ENCODE measurements at regions not wholly inside any gene's neighbourhood (a gene's known extent, or its start where the extent isn't known, plus 50 kb on each side); places are given as distances from the start of the nearest gene placed in this dataset.

DNA sequence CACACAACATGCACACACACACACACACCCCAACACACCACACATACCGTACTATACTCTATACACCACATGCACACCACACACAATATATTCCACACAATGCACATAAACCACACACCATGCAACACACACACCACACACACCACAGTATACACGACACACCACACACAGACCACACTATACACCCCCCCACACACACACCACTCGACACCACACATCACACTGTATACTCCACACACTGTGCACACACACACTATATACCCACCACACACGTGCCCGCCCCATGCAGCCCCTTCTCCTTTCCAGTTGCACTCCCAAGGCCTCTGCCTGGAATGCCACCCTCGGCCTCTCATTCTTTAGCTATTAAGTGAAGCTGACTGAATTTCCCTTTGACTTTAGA is 148.2 kb upstream of the NOCT start:
- no peak for DNase-seq (ENCODE audit: low read depth, low spot score)
- H3K27me3 ChIP-seq (ENCODE audit: control insufficient read depth, insufficient read depth, low read length), result no peaks in the 10 kb centered on the region
- H3K27ac ChIP-seq (ENCODE audit: low read depth, low read length), result no peak overlapping the region
- POLR2A ChIA-PET, result no interaction called here
- TF ChIP-seq, protein P1, sequence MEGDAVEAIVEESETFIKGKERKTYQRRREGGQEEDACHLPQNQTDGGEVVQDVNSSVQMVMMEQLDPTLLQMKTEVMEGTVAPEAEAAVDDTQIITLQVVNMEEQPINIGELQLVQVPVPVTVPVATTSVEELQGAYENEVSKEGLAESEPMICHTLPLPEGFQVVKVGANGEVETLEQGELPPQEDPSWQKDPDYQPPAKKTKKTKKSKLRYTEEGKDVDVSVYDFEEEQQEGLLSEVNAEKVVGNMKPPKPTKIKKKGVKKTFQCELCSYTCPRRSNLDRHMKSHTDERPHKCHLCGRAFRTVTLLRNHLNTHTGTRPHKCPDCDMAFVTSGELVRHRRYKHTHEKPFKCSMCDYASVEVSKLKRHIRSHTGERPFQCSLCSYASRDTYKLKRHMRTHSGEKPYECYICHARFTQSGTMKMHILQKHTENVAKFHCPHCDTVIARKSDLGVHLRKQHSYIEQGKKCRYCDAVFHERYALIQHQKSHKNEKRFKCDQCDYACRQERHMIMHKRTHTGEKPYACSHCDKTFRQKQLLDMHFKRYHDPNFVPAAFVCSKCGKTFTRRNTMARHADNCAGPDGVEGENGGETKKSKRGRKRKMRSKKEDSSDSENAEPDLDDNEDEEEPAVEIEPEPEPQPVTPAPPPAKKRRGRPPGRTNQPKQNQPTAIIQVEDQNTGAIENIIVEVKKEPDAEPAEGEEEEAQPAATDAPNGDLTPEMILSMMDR (IDR thresholded peaks at IDR 0.05; ENCODE audit: low read depth, low read length), result no peak
- H3K9me3 ChIP-seq (ENCODE audit: control insufficient read depth, insufficient read depth, low read length), result no peaks in the 10 kb centered on the region
- CTCF ChIA-PET, result interaction anchor here (1.2 kb wide), 1 partner anchor 186 kb away, joined by 3 read pairs; no protein-coding TSS in a partner anchor
- no peak overlapping the region for H3K4me3 ChIP-seq (ENCODE audit: low read depth, low read length)

DNA sequence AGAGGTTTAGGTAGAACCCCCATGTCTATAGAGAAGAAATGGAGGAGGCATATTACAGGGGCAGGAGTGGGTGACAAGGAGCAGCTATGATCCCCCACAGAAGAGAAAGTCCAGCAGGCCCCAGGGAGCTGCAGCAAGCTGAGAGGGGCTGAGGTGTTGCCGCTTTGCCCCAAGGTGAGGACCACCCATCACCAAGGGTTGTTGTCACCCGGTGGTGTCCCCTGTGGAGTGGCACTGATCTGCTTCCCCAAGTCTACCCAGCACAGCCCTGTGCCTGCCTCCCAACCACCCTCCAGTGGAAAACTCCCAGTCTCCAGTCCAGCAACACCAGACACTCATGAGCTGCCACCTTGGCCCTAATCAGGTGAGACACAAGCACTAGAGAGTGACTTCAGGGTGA is 149.3 kb upstream of the NOCT start:
- Histone ChIP-seq H3K27ac (ENCODE audit: low read depth, low read length) (no peak overlapping the region), H3K27me3 (ENCODE audit: control insufficient read depth, insufficient read depth, low read length) (no peaks in the 10 kb centered on the region), H3K9me3 (ENCODE audit: control insufficient read depth, insufficient read depth, low read length) (no peaks in the 10 kb centered on the region), H3K4me3 (ENCODE audit: low read depth, low read length) (no peak overlapping the region)
- DNase-seq (ENCODE audit: low read depth, low spot score), result no peak
- TF ChIP-seq, protein P1 (IDR thresholded peaks at IDR 0.05; ENCODE audit: low read depth, low read length), result no peak
- CTCF ChIA-PET, result no interaction called here
- POLR2A ChIA-PET, result no interaction called here

DNA sequence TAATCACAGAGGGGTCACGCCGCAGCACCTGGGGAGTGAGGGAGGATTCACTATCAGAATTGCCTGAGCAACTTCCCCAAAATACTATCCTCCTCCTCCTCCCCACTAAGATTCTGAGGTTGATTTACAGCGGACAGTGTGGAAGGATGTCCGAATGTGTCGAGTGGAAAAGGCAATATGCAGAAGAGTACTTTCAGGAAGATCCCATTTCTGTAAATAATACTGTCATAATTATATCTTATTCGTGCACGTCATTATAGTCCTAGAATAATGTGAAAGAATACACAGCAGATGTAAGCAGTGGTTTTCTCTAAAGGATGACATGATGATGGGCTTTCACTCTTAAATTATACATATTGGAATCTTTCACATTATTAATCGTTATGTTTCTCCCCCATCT is 149.8 kb upstream of the NOCT start:
- DNase-seq (ENCODE audit: low read depth, low spot score), result no peak
- Histone ChIP-seq H3K9me3 (ENCODE audit: control insufficient read depth, insufficient read depth, low read length) (no peaks in the 10 kb centered on the region), H3K27ac (ENCODE audit: low read depth, low read length) (no peak overlapping the region), H3K4me3 (ENCODE audit: low read depth, low read length) (no peak overlapping the region), H3K27me3 (ENCODE audit: control insufficient read depth, insufficient read depth, low read length) (no peaks in the 10 kb centered on the region)
- ChIA-PET CTCF (no interaction called here), POLR2A (no interaction called here)
- TF ChIP-seq, protein P1 (IDR thresholded peaks at IDR 0.05; ENCODE audit: low read depth, low read length), result no peak

DNA sequence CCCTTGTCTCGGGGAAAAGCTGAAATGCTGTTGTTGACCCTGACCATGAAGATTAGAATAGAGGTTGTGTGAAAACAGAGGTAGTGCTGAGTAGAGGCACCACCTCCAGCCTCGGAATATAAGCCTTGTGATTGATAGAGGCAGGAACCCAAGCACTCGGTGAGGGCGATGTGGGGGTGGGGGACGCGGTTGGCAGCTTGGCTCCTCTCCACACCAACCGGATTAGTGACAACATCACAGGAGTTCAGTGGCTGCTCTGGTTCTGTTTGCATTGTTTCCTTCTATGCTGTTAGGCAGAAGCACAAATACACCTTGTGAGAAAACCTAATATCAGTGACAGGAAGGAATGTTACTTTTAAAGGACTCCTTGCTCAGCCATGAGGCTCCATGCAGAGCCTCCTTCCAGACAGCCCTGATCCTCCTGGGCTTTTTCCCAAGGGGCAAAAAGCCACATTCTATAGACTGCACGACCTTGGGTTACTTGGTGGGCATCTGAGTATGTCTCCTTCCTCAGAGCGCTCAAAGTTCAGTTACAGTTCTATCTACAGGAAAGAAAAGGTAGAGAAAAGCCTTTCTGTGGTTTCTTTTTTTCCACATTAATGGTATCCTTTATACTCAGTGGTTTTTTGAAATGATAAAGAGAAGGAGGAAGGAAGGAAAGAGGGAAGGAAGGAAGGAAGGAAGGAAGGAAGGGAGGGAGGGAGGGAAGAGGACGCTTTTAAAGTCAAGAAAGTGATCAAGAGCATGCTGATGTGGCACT is 150.4 kb upstream of the NOCT start:
- Histone ChIP-seq H3K27me3 (ENCODE audit: control insufficient read depth, insufficient read depth, low read length) (no peaks in the 10 kb centered on the region), H3K27ac (ENCODE audit: low read depth, low read length) (no peak overlapping the region), H3K4me3 (ENCODE audit: low read depth, low read length) (no peak overlapping the region), H3K9me3 (ENCODE audit: control insufficient read depth, insufficient read depth, low read length) (no peaks in the 10 kb centered on the region)
- no peak for DNase-seq (ENCODE audit: low read depth, low spot score)
- TF ChIP-seq, protein P1 (IDR thresholded peaks at IDR 0.05; ENCODE audit: low read depth, low read length), result no peak
- POLR2A ChIA-PET, result no interaction called here
- CTCF ChIA-PET, result no interaction called here

DNA sequence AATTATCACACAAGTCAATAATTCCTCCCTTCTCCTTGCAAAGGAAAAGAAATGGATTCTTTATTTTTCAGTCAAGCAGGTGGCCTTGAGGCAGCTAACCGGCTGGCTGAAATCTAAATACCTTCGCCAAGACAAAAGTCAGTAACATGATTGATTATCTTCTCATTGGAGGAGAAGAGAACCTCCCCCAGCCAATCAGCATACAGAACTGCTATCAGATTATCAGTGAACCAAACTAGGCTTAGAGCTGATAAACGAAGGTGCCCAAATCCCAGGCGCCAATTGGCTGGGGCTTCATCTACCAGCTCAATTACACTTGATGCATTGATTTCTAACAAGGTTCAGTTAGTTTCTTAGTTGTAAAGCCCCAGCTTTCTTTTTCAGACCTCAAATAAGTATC is 152.4 kb upstream of the NOCT start:
- no peak overlapping the region for H3K4me3 ChIP-seq (ENCODE audit: low read depth, low read length)
- no peak for DNase-seq (ENCODE audit: low read depth, low spot score)
- H3K27ac ChIP-seq (ENCODE audit: low read depth, low read length), result no peak overlapping the region
- POLR2A ChIA-PET, result no interaction called here
- TF ChIP-seq, protein P1 (IDR thresholded peaks at IDR 0.05; ENCODE audit: low read depth, low read length), result no peak
- CTCF ChIA-PET, result interaction anchor here (2.4 kb wide), 1 partner anchor 8 kb away, joined by 9 read pairs; no protein-coding TSS in a partner anchor
- no peaks in the 10 kb centered on the region for H3K9me3 ChIP-seq (ENCODE audit: control insufficient read depth, insufficient read depth, low read length)
- H3K27me3 ChIP-seq (ENCODE audit: control insufficient read depth, insufficient read depth, low read length), result no peaks in the 10 kb centered on the region
